Right atrium auricular region (tissue), 2 donors: ENCODE measurements at regions not wholly inside any gene's neighbourhood (a gene's known extent, or its start where the extent isn't known, plus 50 kb on each side); places are given as distances from the start of the nearest gene placed in this dataset.

Source experiments
- DNase-seq: peaks from one replicate; pipeline ENCODE4 v3.0.0-alpha.2; 2019; ENCODE audit warnings: low spot score
- H3K27ac ChIP-seq, 2 donors: fragments of 200-600 bp; sonication (generic); 1 replicate in 1 of 2; 2 replicates in 1 of 2; pipeline ENCODE4 v1.5.1; 2016 to 2019
- H3K27me3 ChIP-seq, 2 donors: fragments of 200-600 bp; sonication (generic); one replicate each; pipeline versions ENCODE4 v1.5.1 to v1.6.0; 2017 to 2019
- H3K36me3 ChIP-seq: fragments of 200-600 bp; sonication (generic); one replicate; pipeline ENCODE4 v1.5.1; 2016
- H3K4me1 ChIP-seq, 2 donors: fragments of 200-600 bp; sonication (generic); one replicate each; pipeline versions ENCODE4 v1.5.1 to v1.6.0; 2017 to 2019
- H3K4me3 ChIP-seq, 2 donors: fragments of 200-600 bp; sonication (generic); 1 replicate in 1 of 2; 2 replicates in 1 of 2; pipeline ENCODE4 v1.5.1; 2017 to 2019; ENCODE audit warnings: mild to moderate bottlenecking in 1 of 2, moderate library complexity in 1 of 2
- H3K9me3 ChIP-seq, 2 donors: fragments of 200-600 bp; sonication (generic); one replicate each; pipeline ENCODE4 v1.5.1; 2019
- TF ChIP-seq, protein P1 (sequence below), 2 donors: fragments of 200-600 bp; sonication (generic); IDR thresholded peaks; one replicate each; pipeline ENCODE4 v1.5.1; 2019; ENCODE audit warnings: antibody characterized with exemption in 2 of 2

DNA sequence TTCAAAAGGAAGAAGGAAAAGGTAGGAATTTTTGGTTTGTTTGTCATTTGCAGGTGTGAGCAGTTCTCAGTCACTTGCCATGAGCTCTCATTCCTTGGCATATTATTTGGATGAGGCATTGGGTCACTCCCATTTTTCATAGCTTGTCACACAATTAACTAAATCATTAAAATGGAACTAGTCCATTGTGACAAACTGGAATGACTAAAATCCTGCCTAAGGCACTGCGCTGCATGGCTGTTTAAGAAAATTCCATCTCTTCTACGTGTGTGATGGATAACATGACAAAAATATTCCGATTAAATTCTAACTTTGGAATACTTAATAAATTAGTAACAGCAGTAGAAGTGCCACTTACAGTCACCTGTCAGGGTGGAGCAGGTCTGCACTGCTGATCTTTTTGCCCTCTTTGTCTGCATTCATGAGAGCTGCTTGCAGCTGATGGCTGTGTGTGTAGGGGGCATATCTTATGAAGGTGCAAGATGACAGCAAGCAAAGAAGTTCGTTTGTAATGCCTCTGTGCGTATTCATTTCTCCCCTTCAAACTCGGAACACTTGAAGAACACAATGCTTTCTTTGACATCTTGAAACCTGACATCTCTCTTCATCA lies 1292.6 kb upstream of the MAP3K7 start:
- Histone ChIP-seq H3K27ac (no peak overlapping the region), H3K9me3 (no peaks in the 10 kb centered on the region), H3K36me3 (no peaks in the 10 kb centered on the region), H3K27me3 (no peaks in the 10 kb centered on the region), H3K4me3 (no peak overlapping the region), H3K4me1 (no peaks in the 10 kb centered on the region)
- no peak for DNase-seq
- TF ChIP-seq, protein P1, sequence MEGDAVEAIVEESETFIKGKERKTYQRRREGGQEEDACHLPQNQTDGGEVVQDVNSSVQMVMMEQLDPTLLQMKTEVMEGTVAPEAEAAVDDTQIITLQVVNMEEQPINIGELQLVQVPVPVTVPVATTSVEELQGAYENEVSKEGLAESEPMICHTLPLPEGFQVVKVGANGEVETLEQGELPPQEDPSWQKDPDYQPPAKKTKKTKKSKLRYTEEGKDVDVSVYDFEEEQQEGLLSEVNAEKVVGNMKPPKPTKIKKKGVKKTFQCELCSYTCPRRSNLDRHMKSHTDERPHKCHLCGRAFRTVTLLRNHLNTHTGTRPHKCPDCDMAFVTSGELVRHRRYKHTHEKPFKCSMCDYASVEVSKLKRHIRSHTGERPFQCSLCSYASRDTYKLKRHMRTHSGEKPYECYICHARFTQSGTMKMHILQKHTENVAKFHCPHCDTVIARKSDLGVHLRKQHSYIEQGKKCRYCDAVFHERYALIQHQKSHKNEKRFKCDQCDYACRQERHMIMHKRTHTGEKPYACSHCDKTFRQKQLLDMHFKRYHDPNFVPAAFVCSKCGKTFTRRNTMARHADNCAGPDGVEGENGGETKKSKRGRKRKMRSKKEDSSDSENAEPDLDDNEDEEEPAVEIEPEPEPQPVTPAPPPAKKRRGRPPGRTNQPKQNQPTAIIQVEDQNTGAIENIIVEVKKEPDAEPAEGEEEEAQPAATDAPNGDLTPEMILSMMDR (IDR thresholded peaks at IDR 0.05) = no peak

DNA sequence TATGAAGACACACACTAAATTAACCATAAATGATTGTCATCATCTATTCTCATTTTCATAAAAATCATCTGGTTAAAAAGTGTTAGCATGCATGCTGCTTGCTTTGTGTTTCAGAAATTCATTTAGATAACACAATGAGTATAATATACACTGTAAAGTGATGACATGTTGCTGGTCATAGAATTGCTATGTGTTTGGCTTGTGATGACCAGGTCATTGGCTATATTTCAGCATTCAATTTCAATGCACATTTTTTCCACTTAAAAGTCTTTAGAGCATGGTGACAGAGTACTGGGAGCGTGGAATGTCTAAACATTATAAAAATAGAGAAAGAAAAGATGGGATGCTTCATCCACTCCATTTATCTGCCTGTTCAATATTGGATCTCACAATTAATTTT lies 1291.1 kb upstream of the MAP3K7 start:
- H3K27me3 ChIP-seq = no peaks in the 10 kb centered on the region
- no peaks in the 10 kb centered on the region for H3K9me3 ChIP-seq
- no peak for DNase-seq
- TF ChIP-seq, protein P1 (IDR thresholded peaks at IDR 0.05) = no peak
- no peaks in the 10 kb centered on the region for H3K36me3 ChIP-seq
- H3K4me1 ChIP-seq = no peaks in the 10 kb centered on the region
- no peak overlapping the region for H3K4me3 ChIP-seq
- no peak overlapping the region for H3K27ac ChIP-seq

DNA sequence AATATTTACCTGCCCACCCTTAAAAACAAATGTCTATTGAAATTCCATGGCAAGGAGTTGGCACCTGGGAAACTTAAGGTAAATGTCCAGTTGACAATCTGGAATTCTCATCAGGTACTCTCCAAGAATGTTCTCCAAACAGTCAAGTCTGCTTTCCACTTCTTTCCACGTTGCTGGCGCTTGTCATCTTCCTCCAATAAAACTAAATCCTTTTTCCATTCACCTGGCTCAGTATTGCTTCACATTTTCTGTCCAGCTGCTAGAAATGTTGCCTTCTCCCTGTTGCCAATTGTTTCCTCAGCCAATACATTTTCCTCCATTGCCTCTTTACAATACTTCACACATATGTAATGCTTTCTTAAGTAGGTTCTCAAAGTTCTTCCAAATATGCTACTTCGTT lies 1288.1 kb upstream of the MAP3K7 start:
- Histone ChIP-seq H3K27ac (no peak overlapping the region), H3K4me1 (no peaks in the 10 kb centered on the region), H3K4me3 (no peak overlapping the region), H3K36me3 (no peaks in the 10 kb centered on the region), H3K9me3 (no peaks in the 10 kb centered on the region), H3K27me3 (no peaks in the 10 kb centered on the region)
- no peak for DNase-seq
- TF ChIP-seq, protein P1 (IDR thresholded peaks at IDR 0.05) = no peak

DNA sequence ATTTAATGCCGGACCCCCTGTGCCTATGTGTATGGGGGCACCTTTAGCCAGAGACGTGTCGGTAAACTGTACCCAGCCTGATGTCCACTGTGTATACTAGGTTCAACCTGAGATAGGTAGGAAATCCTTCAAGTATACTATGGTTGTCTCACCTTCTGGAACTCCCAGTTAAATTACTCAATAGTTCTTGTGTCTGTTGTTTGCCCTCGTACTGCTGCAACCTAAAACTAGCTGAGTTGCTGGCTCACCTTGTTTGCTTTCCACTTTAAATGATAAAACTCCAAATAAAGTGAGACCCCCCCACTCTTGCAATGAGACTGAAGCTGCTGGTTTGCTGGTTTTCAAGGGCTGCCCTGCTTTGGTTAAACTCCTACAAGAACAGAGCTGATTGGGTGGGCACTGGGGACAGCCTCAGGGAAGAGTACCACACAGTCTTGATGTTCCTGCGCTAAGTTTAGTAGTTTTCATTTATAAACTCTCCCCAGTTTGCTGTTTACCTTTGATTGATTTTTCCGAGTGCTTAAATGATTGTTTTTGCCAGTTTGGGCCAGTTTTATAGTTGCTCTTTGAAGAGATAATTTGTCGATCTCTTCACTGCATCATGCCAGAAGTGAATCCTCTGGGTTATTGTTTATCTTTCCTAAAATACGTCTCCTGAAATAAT lies 1281.8 kb upstream of the MAP3K7 start:
- TF ChIP-seq, protein P1 (IDR thresholded peaks at IDR 0.05) = no peak
- no peak for DNase-seq
- H3K4me3 ChIP-seq = no peak overlapping the region
- H3K27me3 ChIP-seq = no peaks in the 10 kb centered on the region
- H3K4me1 ChIP-seq = no peaks in the 10 kb centered on the region
- no peak overlapping the region for H3K27ac ChIP-seq
- H3K9me3 ChIP-seq = no peaks in the 10 kb centered on the region
- no peaks in the 10 kb centered on the region for H3K36me3 ChIP-seq

DNA sequence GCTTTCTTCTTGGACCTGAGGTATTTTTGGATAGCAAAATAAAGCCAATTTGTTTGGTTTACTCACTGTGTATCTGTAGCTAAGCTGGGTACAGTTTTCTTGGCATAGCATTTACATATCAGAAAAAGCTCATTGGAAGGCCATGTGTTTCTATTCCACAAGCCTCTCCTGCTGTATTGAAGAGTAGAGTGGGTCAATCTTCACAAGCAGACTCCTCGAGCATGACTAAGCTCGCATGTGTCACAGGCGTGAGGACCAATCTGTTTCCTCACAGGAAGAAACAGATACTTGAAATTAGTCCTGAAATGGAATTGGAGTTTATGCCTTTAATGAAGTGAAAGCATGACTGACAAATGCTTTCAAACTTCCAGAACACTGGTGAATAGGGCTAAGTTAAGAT lies 1279.0 kb upstream of the MAP3K7 start:
- H3K4me1 ChIP-seq = no peaks in the 10 kb centered on the region
- TF ChIP-seq, protein P1 (IDR thresholded peaks at IDR 0.05) = no peak
- no peak overlapping the region for H3K4me3 ChIP-seq
- no peaks in the 10 kb centered on the region for H3K27me3 ChIP-seq
- H3K27ac ChIP-seq = no peak overlapping the region
- DNase-seq = no peak
- H3K36me3 ChIP-seq = no peaks in the 10 kb centered on the region
- no peaks in the 10 kb centered on the region for H3K9me3 ChIP-seq

DNA sequence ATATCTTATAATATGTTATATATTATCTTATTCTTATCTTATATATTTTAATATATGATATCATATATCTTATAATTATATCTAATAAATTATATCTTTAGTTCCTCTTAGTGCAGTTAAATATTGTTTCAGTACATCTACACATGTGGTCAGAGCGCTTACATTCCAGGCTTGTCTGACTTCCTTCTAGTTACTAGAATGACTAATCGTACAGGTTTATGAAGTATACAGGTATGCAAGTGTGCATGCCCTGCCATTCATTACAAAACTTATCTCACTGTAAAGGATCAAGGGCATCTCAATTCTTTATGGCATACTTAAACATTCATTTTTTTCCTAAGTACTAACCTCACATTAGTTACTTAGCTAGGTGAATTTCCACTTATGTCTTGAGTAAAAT lies 1278.0 kb upstream of the MAP3K7 start:
- TF ChIP-seq, protein P1 (IDR thresholded peaks at IDR 0.05) = no peak
- H3K4me3 ChIP-seq = no peak overlapping the region
- DNase-seq = no peak

More for the DNA sequence above, 1278.0 kb upstream of the MAP3K7 start:
- Histone ChIP-seq H3K36me3 (no peaks in the 10 kb centered on the region), H3K9me3 (no peaks in the 10 kb centered on the region), H3K4me1 (no peaks in the 10 kb centered on the region), H3K27me3 (no peaks in the 10 kb centered on the region), H3K27ac (no peak overlapping the region)
